ENCODE measurements at regions not wholly inside any gene's neighbourhood (a gene's known extent, or its start where the extent isn't known, plus 50 kb on each side); places are given as distances from the start of the nearest gene placed in this dataset.

GRCh38 chr6:80437221-80437620 is 330.8 kb downstream of the BCKDHB start:
- TF ChIP-seq, protein P1, sequence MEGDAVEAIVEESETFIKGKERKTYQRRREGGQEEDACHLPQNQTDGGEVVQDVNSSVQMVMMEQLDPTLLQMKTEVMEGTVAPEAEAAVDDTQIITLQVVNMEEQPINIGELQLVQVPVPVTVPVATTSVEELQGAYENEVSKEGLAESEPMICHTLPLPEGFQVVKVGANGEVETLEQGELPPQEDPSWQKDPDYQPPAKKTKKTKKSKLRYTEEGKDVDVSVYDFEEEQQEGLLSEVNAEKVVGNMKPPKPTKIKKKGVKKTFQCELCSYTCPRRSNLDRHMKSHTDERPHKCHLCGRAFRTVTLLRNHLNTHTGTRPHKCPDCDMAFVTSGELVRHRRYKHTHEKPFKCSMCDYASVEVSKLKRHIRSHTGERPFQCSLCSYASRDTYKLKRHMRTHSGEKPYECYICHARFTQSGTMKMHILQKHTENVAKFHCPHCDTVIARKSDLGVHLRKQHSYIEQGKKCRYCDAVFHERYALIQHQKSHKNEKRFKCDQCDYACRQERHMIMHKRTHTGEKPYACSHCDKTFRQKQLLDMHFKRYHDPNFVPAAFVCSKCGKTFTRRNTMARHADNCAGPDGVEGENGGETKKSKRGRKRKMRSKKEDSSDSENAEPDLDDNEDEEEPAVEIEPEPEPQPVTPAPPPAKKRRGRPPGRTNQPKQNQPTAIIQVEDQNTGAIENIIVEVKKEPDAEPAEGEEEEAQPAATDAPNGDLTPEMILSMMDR (IDR thresholded peaks at IDR 0.05): no peak
- no peak for TF ChIP-seq ZFX (IDR thresholded peaks at IDR 0.05; ENCODE audit: borderline replicate concordance)

Measured in 22Rv1 (cell line).